Caki2 (cell line): ENCODE measurements at regions not wholly inside any gene's neighbourhood (a gene's known extent, or its start where the extent isn't known, plus 50 kb on each side); places are given as distances from the start of the nearest gene placed in this dataset.
A peak's percentile ranks its signal among the peaks of the same experiment; 100 is the strongest.
"Not testable (repeated sequence)": the region's sequence is repeated elsewhere in the genome, so short reads cannot be mapped to it uniquely, and the experiment has no call there.

Experiments
- DNase-seq: peaks from one replicate; pipeline ENCODE4 v3.0.0-alpha.2; 2015; ENCODE audit warnings: low read depth
- in situ Hi-C: cut with HindIII; loops from 2 replicates; pipeline ENCODE4 v1.10.0; 2016; ENCODE audit warnings: low sequenced_read_pairs, low pct_unique_long_range_greater_than_20kb, mixed read lengths

DNA sequence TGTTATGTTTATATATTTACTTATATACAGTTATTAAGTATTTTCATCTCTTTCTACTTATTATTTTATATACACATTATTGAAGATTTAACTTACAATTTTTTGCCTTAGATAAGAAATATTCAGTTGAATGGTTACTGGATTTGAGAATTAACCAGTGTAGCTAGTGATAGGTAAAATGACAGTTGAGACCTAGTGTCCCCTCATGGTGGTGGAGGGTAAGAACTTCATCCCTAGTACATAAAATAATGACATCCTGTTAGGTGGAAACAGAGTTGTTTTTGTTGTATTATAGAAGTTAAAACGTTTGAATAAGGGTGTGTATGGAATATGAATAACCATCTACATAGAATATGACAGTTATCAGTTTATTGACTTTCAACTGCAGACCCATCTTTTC is 1152.4 kb upstream of the ALCAM start:
- no peak for DNase-seq
- in situ Hi-C loops, result no loop called here

DNA sequence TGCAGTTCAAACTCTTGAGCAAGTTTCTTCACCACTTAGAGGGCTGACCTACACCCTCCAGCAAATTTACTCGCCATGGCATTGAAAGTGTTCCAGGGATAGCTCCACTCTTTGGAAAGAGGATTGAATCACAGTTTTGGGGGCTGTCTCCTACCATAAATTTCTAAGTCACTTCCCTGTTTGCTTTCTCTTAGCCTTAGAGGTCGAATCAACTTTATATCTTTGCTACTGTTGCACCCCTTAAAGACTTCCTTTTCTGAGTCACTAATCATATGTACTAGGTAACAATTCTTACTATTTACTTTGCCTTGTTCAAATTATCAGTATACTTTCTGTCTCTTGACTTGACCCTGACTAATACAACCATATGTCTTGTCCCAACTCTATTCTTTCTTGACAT is 1151.8 kb upstream of the ALCAM start:
- in situ Hi-C loops, result no loop called here
- DNase-seq, result no peak

DNA sequence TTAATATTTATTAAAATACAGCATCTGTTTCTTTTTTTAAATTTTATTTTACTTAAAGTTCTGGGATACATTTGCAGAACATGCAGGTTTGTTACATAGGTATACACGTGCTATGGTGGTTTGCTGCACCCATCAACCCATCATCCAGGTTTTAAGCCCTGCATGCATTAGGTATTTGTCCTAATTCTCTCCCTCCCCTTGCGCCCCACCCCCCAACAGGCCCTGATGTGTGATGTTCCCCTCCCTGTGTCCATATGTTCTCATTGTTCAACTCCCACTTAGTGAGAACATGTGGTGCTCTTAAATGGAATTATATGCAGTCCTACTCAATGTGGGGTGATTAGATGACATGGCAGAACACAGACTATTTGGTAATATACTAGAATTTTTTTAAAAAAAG is 1147.7 kb upstream of the ALCAM start:
- DNase-seq, in situ Hi-C loops: not testable (repeated sequence)

DNA sequence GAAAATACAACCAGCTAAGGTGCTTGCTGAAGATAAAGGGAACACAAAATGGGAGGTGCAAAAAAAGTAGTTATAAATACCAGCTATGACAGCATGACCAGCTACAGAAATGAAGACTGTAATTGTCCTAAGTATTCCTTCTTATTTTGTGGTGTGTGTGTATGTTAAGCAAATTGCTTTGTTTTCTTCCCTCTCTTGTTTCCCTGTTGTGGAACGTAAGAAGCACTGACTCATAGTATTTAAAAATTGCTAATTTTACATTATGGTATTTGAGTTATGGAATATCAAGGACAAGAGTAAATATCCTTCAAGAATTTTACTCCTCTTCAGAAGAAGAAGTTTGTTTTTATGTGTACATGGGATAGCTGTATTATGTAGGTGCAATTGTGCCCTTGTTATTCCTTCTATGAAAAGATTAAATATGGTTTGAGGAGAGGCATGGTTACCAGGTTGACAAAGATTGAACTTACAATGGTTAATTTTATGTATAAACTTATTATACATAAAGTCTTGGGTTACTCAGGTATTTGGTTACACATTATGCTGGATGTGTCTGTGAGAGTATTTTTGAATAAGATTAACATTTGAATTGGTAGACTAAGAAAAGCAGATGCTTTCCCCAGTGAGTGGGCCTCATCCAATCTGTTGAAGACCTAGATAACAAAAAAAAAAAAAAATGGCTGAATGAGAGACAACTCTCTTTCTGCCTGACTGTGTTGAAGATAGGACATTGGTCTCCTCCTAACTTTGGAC is 1132.1 kb upstream of the ALCAM start:
- in situ Hi-C loops, result no loop called here
- no peak for DNase-seq

DNA sequence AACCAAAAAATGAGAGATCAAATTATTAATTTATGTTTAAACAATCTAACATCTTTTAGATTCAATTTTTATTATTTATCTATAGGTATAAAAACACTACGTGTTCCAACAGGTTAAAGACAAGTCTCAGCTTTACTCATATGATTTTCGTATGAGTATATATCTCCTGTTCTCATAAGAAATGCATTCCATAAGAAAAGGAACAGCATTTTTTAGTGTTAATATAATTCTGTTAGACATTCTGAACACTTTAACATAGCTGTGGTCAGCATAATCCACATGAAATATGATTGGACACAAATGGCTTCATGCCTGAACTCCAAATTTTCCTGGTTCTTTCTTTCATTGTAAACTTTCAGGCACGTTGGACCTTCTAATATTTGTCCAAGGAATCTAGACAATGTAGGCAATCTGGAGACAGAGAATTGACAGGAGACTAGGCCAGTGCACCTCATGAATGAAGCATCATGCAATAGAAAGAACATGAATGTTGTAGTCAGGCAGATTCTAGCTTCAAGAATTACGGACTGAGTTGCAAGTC is 1122.0 kb upstream of the ALCAM start:
- no peak for DNase-seq
- in situ Hi-C loops, result no loop called here

DNA sequence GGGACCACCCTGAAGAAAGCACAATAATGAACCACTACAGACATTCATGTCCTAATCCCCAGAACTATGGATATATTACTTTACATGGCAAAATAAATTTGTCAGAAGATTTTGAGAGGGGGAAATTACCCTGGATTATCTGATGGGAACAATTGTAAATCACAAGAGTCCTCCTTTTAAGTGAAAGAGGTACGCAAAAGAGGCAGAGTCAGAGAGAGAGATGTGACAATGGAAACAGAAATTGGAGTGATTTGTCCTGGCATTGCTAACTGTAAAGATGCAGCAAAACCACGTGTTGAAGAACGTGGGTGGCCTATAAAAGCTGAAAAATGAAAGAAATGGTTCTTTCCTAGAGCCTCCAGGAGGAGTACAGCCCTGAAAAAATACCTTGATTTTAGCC is 1121.4 kb upstream of the ALCAM start:
- in situ Hi-C loops, result no loop called here
- DNase-seq, result no peak

DNA sequence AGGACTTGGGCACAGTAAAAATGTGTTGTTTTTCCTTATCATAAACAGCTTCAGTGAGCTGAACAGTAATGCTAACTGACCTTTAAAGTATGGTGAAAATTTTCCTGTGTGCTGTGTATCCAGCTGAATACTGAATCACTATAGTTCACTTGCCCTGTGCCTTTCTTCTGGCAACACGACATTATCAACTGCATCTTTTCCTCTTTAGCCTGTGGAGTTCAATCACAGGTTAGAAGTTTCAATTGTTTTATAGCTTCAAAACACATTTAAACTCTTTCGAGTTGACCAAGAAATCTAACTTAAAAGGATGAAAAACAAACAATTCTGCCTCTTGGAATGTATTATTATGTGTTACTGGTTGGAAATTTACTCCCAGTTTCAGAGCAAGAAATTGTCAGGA is 1120.7 kb upstream of the ALCAM start:
- in situ Hi-C loops, result no loop called here
- DNase-seq, result no peak

DNA sequence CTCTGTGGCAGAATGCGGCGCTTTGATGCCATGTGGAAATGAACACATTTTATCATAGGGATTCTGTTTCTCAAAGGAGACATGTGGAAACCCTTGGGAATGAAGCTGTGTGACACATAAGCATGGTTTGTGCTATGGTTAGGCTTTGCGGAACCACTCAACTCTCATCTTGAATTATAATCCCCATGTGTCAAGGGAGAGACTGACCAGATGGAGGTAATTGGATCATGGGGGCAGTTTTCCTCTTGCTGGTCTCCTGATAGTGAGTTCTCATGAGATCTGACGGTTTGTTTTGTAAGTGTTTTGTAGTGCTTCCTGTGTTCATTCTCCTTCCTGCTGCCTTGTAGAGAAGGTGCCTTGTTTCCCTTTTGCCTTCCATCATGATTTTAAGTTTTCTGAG is 1109.2 kb upstream of the ALCAM start:
- no peak for DNase-seq
- in situ Hi-C loops, result no loop called here

DNA sequence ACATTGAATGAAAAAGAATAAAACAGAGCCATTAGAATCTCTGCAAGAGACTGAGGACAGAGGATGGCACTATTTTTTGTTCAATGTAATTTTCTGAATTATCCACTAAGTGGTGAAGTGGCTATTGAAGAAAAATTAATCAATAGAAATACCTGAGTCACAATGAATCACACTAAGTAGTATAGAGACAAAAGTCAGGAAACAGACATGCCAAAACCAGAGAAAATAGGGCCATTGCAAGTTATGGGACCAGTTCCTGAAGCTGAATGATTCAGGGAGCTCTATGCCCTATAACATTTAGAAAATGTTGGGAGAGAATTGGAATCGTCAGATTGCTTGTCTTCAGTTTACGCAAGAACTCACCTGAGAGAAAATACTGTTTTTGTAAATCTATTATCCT is 1103.2 kb upstream of the ALCAM start:
- in situ Hi-C loops, result no loop called here
- no peak for DNase-seq

DNA sequence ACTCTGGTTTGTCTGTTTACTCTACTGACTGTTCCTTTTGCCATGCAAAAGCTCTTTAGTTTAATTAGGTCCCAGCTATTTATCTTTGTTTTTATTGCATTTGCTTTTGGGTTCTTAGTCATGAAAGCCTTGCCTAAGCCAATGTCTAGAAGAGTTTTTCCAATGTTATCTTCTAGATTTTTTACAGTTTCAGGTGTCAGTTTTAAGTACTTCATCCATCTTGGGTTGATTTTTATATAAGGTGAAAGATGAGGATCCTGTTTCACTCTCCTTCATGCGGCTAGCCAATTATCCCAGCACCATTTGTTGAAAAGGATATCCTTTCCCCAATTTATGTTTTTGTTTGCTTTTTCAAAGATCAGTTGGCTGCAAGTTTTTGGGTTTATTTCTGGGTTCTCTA is 1100.5 kb upstream of the ALCAM start:
- in situ Hi-C loops, DNase-seq: not testable (repeated sequence)

DNA sequence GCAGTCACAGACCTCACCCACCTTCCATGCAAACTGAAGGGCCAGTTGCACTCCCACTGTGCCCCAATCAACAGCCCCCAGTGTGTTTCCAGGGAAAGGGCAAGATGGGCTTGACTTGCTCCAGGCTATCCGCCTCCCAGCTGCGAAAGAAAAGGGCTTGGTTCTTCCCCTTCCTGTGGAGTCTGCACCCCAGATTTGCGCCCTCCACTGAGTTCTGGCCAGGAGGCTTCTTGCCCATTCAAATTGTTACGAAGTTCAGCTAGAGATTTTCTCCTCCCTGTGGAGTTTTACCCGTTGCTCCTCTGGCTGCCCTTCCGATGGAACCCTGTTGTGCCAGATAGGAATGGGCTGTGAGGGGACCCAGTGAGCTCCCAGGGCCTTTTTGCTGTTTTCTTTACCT is 1096.9 kb upstream of the ALCAM start:
- no peak for DNase-seq
- in situ Hi-C loops, result no loop called here

DNA sequence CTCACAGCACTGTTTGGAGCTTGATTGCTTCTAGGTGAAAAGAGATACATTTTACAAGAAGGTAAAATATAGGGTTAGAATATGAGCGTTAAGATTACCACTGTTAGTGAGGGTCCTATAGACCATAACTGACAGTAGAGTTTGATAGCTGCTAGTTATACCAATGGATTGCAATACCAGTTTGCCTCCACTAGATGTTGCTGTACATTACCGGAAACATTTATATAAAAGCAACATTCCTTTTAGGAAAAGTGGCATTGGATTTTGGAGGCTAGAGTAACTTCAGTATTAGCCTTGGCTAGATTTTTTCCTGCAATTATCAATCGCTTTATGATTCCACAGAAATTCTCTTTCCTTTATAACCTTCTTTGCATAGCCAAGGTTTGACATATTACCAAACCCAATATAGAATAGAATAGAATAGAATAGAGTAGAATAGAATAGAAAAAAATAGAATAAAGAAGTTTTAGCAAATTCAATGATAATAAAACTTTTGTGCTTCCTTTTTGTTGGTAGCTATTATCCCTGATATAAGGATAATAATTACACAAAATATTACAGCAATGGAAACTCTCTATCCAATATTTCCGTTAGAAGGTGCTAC is 1093.6 kb upstream of the ALCAM start:
- in situ Hi-C loops, result no loop called here
- no peak for DNase-seq

DNA sequence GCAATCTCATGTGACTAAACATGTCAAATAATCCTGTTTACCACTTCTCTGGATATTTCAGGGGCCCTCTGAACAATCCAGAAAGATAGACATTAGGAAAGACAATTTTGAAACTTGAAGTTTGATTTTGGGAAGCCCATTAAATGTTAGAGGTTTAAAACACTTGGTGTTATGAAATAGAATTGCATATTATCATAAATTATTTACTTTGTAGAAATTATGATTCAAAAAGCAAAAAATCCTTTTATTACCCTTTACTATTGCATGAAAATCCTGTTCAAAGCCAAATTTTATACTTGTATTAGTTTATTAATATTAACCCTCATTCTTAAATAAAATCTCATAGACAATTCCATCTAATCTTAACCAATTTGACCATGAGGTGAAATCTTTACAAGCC is 1091.5 kb upstream of the ALCAM start:
- DNase-seq, result no peak
- in situ Hi-C loops, result no loop called here

DNA sequence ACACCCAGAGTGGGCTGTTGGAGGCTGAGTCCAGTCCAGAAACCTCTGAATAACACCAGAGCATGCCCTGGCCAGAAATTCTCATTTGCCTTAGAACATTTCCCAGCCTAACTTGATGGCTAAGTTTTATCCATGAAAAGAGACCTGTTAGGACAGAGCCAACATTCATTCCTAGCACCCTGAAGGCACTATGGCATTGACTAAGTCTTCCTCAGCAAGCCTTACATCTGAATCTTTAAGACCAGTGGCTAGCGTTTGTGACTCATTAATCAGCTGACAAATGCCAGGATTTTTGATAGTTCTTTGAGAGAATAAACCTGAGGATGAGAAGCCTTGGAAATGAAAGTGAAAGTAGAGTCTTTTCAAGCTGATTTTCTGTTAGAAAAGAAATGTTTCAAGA is 1087.1 kb upstream of the ALCAM start:
- in situ Hi-C loops, result no loop called here
- DNase-seq, result peak; percentile 14

DNA sequence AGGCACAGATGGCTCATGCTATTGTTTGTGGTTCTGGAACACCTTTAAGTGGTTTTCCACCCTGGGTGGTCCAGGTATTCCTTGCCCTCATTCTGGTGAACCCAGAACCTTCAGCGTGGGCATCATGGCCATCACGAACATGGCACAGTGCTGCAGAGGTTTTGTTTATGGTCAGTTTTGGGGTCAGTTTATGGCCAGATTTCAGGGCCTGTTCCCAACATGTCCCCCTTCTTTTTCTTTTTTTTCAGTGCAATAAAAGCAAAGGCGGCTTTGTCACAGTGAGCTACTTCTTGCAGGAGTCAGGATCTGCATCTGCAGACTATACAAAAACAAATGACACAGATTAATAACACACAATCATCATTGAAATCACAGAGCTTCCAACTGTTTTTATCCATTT is 1085.0 kb upstream of the ALCAM start:
- peak; percentile 22 for DNase-seq
- in situ Hi-C loops, result no loop called here

DNA sequence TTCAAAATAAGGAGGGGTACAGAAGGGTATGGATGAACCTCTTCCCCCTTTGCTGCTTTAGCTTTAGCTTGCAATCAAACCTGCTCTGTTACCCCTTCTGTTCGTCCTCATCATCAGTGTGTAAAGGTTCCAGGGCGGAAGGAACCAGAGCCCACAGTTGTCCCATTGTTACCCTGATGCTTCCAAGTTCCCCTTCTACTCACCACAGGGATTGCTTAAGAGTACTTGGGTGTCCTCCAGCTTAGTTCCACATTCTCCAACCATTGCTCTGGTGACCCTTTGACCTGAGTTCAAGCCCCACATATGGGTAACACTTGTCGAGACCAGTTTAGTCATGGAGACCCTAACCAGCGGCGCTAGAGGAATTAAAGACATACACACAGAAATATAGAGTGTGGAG is 1080.1 kb upstream of the ALCAM start:
- DNase-seq, result no peak
- in situ Hi-C loops, result no loop called here

DNA sequence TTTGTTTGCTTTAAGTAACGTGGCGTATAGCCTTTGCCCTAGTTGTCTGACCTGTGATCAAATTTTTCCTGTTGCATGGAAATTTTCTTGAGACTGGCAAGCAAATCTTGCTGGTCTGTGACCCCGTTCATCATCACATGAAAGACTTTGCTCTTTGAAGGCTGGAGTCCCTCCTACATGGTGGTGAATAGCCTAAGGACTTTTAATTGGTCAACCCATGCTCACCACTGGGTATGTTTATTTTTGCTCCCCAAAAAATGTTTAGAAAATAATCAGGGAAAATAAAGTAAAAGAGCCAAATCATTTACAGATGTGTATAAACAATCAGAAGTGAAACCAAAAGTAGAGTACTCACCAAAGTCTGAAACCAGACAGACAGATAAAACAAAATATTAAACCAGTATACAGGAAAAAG is 1075.3 kb upstream of the ALCAM start:
- DNase-seq, result no peak
- in situ Hi-C loops, result no loop called here

DNA sequence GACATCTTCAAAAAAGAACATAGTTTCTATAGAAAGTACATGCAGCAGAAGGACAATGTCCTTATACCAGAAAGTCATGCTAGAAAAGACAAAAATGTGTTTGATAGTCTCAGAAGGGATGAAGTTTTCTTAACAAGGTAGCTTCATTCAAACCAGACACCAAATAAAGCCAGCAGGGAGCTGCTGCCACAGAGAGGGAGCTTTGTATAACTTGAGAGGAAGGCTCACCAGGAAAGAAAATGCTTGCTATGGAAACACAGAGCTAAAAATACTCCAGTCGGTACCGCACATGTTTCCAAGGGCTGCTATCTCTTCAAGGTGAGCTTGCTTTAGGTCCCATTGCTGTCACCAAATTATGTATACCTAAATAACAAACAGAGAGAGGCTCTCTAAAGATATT is 1074.8 kb upstream of the ALCAM start:
- in situ Hi-C loops, result no loop called here
- no peak for DNase-seq

DNA sequence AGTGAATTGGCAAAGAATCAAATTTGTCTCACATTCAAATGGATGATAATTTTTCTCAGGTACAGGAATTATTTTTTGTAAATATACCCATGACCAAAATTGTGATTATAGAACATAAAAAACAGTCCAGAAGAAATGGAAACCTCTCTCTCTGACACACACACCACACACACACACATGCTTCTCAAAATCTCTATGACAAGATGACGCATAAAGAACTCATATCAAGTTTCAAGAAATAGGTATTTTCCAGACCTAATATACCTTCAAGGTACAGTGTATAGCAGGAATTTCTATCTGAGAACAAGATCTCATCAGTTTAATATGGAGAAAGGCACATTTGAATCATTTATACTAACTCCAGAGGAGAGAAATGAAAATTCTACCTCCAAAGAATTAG is 1069.1 kb upstream of the ALCAM start:
- in situ Hi-C loops, result no loop called here
- DNase-seq, result no peak

DNA sequence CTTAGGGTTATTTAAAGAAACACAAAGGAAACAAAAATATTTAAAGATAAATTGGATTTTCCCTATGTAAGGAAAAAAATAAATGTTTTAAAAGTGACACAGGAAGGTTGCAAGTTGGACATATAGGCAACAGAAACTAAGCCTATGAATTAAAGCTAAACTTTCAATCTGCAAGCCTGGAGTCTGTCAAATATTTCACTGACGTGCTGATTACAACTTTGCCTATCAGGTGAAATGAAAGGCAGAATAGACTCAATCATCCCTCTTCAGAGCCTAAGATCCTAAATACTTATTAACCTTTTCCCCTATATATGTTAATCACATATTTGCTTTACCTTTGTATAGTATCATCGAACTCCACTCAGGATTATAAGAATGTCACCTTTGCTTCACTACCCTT is 1068.0 kb upstream of the ALCAM start:
- in situ Hi-C loops, result no loop called here

More for the DNA sequence above, 1068.0 kb upstream of the ALCAM start:
- DNase-seq, result no peak
